ENCODE measurements at regions not wholly inside any gene's neighbourhood (a gene's known extent, or its start where the extent isn't known, plus 50 kb on each side); places are given as distances from the start of the nearest gene placed in this dataset.

- H3K4me3 ChIP-seq (replicated peaks in 1 of 3; ENCODE audit: insufficient read depth in 1 of 3, low read depth in 2 of 3, low read length in 3 of 3) = no peak overlapping the region
- no peaks in the 10 kb centered on the region for H3K36me3 ChIP-seq (replicated peaks in 1 of 2; ENCODE audit: control insufficient read depth in 1 of 2, insufficient read depth in 2 of 2, low read length in 2 of 2)
- ChIA-PET CTCF (ENCODE audit: low intra/inter-chr PET ratio, low total read pairs) (no interaction called here), POLR2A (no interaction called here)
- FAIRE-seq = no peak
- H3K79me2 ChIP-seq (ENCODE audit: insufficient read depth, low read length) = no peaks in the 10 kb centered on the region
- in situ Hi-C loops (cut with HindIII; ENCODE audit: extremely low pct_ligation_motif_present, low pct_unique_long_range_greater_than_20kb) (loop anchor here (25.0 kb wide), 1 partner anchor 422 kb away; no protein-coding TSS in a partner anchor), intact Hi-C loops (cut with micrococcal nuclease; ENCODE audit: unreplicated experiment) (no loop called here)
- no peak for DNase-seq (ENCODE audit: low spot score)
- 0% methylated on average over 2 of the region's 2 CpGs for WGBS (ENCODE audit: low lambda C conversion rate)
- ATAC-seq = no peak
- H3K4me1 ChIP-seq (ENCODE audit: insufficient read depth, low read length) = no peaks in the 10 kb centered on the region
- no peaks in the 10 kb centered on the region for H3K27me3 ChIP-seq (ENCODE audit: control insufficient read depth in 1 of 2, insufficient read depth in 2 of 2, low read length in 2 of 2)
- BruUV-seq (replicated peaks) = no TSS peak
- H2AFZ ChIP-seq (ENCODE audit: low read length) = no peak overlapping the region
- H3K9ac ChIP-seq (ENCODE audit: insufficient read depth, low read depth, low read length) = no peak overlapping the region
- H3K4me2 ChIP-seq (ENCODE audit: low read depth, low read length) = no peak overlapping the region
- H3K9me3 ChIP-seq (ENCODE audit: low read length) = no peaks in the 10 kb centered on the region
- H3K27ac ChIP-seq (ENCODE audit: extremely low read length, insufficient read depth, low read length) = no peak overlapping the region
- no peaks in the 10 kb centered on the region for H4K20me1 ChIP-seq (ENCODE audit: insufficient read depth, low read length)
- no peak for TF ChIP-seq ZFP41 (CRISPR knock-in tag; IDR thresholded peaks at IDR 0.05; ENCODE audit: borderline replicate concordance)
- TF ChIP-seq ZNF891 (CRISPR knock-in tag; IDR thresholded peaks at IDR 0.05) = no peak
- no peak for TF ChIP-seq KLF16 (CRISPR knock-in tag; IDR thresholded peaks at IDR 0.05)
- TF ChIP-seq ZNF766 (CRISPR knock-in tag; IDR thresholded peaks at IDR 0.05; ENCODE audit: borderline replicate concordance) = no peak
- TF ChIP-seq RBM39 (IDR thresholded peaks at IDR 0.05; ENCODE audit: low read depth, low read length, poor library complexity, severe bottlenecking) = no peak
- no peak for TF ChIP-seq NFATC3 (CRISPR knock-in tag; IDR thresholded peaks at IDR 0.05)
- no peak for TF ChIP-seq ZNF530 (CRISPR knock-in tag; IDR thresholded peaks at IDR 0.05; ENCODE audit: low read depth)
- TF ChIP-seq KIAA2018 (CRISPR knock-in tag; IDR thresholded peaks at IDR 0.05; ENCODE audit: borderline replicate concordance) = no peak
- no peak for TF ChIP-seq ZNF629 (CRISPR knock-in tag; conservative IDR thresholded peaks at IDR 0.05)
- TF ChIP-seq GABPB1 (CRISPR knock-in tag; IDR thresholded peaks at IDR 0.05) = no peak
- TF ChIP-seq CBX2 (IDR thresholded peaks at IDR 0.05; ENCODE audit: low read depth, low read length) = no peak
- no peak for TF ChIP-seq CBX2 (CRISPR knock-in tag; IDR thresholded peaks at IDR 0.05; ENCODE audit: low read depth)
- no peak for TF ChIP-seq USF2 (IDR thresholded peaks at IDR 0.05; ENCODE audit: low read depth, low read length)
- TF ChIP-seq USF2 (CRISPR knock-in tag; IDR thresholded peaks at IDR 0.05; ENCODE audit: borderline replicate concordance) = no peak
- TF ChIP-seq ATAD3A (CRISPR knock-in tag; IDR thresholded peaks at IDR 0.05) = no peak
- TF ChIP-seq MEF2D (CRISPR knock-in tag; IDR thresholded peaks at IDR 0.05) = no peak
- no peak for TF ChIP-seq ZNF33A (CRISPR knock-in tag; IDR thresholded peaks at IDR 0.05; ENCODE audit: borderline replicate concordance)
Measured at GRCh38 chr6:8990075-8990474, 554.7 kb upstream of the SLC35B3 start.

Data from HepG2 (cell line).